HG03135 (cell line): ENCODE measurements at regions not wholly inside any gene's neighbourhood (a gene's known extent, or its start where the extent isn't known, plus 50 kb on each side); places are given as distances from the start of the nearest gene placed in this dataset.
"Not testable (repeated sequence)": the region's sequence is repeated elsewhere in the genome, so short reads cannot be mapped to it uniquely, and the experiment has no call there.

Experiments
- ATAC-seq: cut with Tn5 transposase; IDR thresholded peaks from one replicate; pipeline ENCODE4 v1.9.1; 2021; ENCODE audit warnings: mild to moderate bottlenecking, moderate library complexity; ENCODE audit not compliant: unreplicated experiment

GRCh38 chr1:149635290-149635899 lies 51.7 kb downstream of the PPIAL4C start:
- not testable (repeated sequence) for ATAC-seq

GRCh38 chr1:149636286-149637122 lies 52.9 kb downstream of the PPIAL4C start:
- ATAC-seq: peak; percentile 86

GRCh38 chr1:149638481-149638880 lies 54.8 kb downstream of the PPIAL4C start:
- not testable (repeated sequence) for ATAC-seq

- not testable (repeated sequence) for ATAC-seq
Measured at GRCh38 chr1:149638901-149639658, 55.4 kb downstream of the PPIAL4C start.

GRCh38 chr1:149641179-149641578 lies 57.5 kb downstream of the PPIAL4C start:
- ATAC-seq: not testable (repeated sequence)

GRCh38 chr1:149644818-149645217 lies 61.2 kb downstream of the PPIAL4C start:
- not testable (repeated sequence) for ATAC-seq

GRCh38 chr1:149646360-149647017 lies 62.8 kb downstream of the PPIAL4C start:
- ATAC-seq: not testable (repeated sequence)

GRCh38 chr1:149647018-149647373 lies 63.3 kb downstream of the PPIAL4C start:
- not testable (repeated sequence) for ATAC-seq

- not testable (repeated sequence) for ATAC-seq
Measured at GRCh38 chr1:149657750-149658149, 74.1 kb downstream of the PPIAL4C start.

- not testable (repeated sequence) for ATAC-seq
Measured at GRCh38 chr1:149658175-149658574, 74.5 kb downstream of the PPIAL4C start.

GRCh38 chr1:149664624-149665023 lies 81.0 kb downstream of the PPIAL4C start:
- not testable (repeated sequence) for ATAC-seq

- ATAC-seq: not testable (repeated sequence)
Measured at GRCh38 chr1:149665033-149665432, 81.4 kb downstream of the PPIAL4C start.

GRCh38 chr1:149665528-149665927 lies 81.9 kb downstream of the PPIAL4C start:
- not testable (repeated sequence) for ATAC-seq

GRCh38 chr1:149673231-149673909 lies 89.7 kb downstream of the PPIAL4C start:
- ATAC-seq: not testable (repeated sequence)

GRCh38 chr1:149674921-149675320 lies 91.3 kb downstream of the PPIAL4C start:
- not testable (repeated sequence) for ATAC-seq

- not testable (repeated sequence) for ATAC-seq
Measured at GRCh38 chr1:149677359-149677758, 93.7 kb downstream of the PPIAL4C start.

- ATAC-seq: not testable (repeated sequence)
Measured at GRCh38 chr1:149686593-149687238, 95.8 kb upstream of the FCGR1A start.

GRCh38 chr1:149691399-149691798 lies 91.1 kb upstream of the FCGR1A start:
- not testable (repeated sequence) for ATAC-seq

GRCh38 chr1:149692804-149693539 lies 89.5 kb upstream of the FCGR1A start:
- not testable (repeated sequence) for ATAC-seq
